NT2/D1 (cell line): ENCODE measurements at regions not wholly inside any gene's neighbourhood (a gene's known extent, or its start where the extent isn't known, plus 50 kb on each side); places are given as distances from the start of the nearest gene placed in this dataset.

Experiments used
- DNase-seq: peaks from one replicate; pipeline ENCODE4 v3.0.0-alpha.2; 2011; ENCODE audit warnings: low read depth, low spot score
- H3K27me3 ChIP-seq: 2 replicates; pipeline ENCODE4 v1.6.0; 2011; ENCODE audit warnings: mild to moderate bottlenecking; ENCODE audit not compliant: insufficient read length, insufficient read depth
- H3K36me3 ChIP-seq: 2 replicates; pipeline ENCODE4 v1.6.1; 2011; ENCODE audit warnings: mild to moderate bottlenecking, low read length, mixed read lengths; ENCODE audit not compliant: insufficient read depth, insufficient read length
- H3K4me1 ChIP-seq: 2 replicates; pipeline ENCODE4 v1.5.1; 2011; ENCODE audit not compliant: insufficient read depth, insufficient read length
- H3K4me3 ChIP-seq: 2 replicates; pipeline ENCODE4 v1.5.1; 2011; ENCODE audit warnings: low read depth; ENCODE audit not compliant: insufficient read length
- H3K9ac ChIP-seq: 2 replicates; pipeline ENCODE4 v1.6.0; 2011; ENCODE audit warnings: low read depth; ENCODE audit not compliant: insufficient read length
- H3K9me3 ChIP-seq: 2 replicates; pipeline ENCODE4 v1.5.1; 2011; ENCODE audit warnings: mild to moderate bottlenecking, low read length; ENCODE audit not compliant: insufficient read depth
- SUZ12 ChIP-seq: IDR thresholded peaks from 2 replicates; pipeline ENCODE4 v1.6.1; 2011; ENCODE audit not compliant: insufficient read length, insufficient read depth; ENCODE audit errors: extremely low read depth
- YY1 ChIP-seq: IDR thresholded peaks from 2 replicates; pipeline ENCODE4 v1.6.1; 2011; ENCODE audit not compliant: insufficient read length, insufficient read depth
- ZNF274 ChIP-seq: IDR thresholded peaks from 2 replicates; pipeline ENCODE4 v1.6.1; 2011; ENCODE audit warnings: mild to moderate bottlenecking, low read depth, low read length

DNA sequence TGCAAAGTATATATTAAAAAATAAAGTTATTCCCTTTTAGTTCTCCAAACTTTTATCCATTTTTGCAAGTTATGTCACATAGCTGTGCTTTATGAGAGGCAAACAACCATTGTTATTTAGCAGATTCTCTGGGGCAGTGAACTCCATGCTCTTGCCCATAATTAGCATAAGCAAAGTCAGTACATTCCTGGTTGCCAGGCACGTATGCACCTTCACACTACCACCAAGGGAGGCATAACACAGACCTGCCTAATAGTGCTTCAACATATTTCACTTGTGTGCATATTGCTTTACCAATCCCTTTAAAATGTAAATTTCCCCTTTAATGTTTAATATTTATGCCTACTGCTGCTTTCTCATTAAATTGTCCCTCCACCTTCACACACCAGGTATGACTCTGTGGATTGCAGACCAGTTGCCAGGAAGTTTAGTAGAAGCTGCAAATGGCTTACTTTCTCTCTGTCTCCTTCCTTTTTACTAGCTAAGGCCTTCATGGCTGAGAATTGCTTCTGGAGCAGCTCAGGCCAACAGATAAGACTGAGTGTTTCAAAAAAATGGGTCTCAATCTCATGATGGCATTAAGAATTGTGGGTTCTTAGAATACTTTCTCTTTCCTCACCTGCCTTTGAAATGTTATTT lies 388.2 kb downstream of the PRR16 start:
- Histone ChIP-seq H3K4me1 (no peaks in the 10 kb centered on the region), H3K36me3 (no peaks in the 10 kb centered on the region), H3K9ac (no peak overlapping the region), H3K27me3 (no peaks in the 10 kb centered on the region), H3K9me3 (no peaks in the 10 kb centered on the region), H3K4me3 (no peak overlapping the region)
- DNase-seq = peak; percentile 32
- TF ChIP-seq YY1 = no peak
- TF ChIP-seq ZNF274 = no peak
- no peak for TF ChIP-seq SUZ12

DNA sequence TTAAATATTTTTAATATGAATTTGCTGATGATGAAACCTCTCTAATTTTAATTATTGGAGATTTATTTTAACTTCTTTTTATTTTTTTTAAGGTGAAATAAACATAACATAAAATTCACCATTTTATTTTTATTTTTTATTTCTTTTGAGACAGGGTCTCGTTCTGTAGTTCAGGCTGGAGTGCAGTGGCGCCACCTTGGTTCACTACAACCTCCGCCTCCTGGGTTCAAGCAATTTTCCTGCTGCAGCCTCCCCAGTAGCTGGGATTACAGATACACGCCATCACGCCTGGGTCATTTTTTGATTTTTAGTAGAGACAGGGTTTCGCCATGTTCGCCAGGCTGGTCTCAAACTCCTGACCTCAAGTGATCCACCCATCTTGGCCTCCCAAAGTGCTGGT lies 402.9 kb downstream of the PRR16 start:
- DNase-seq = no peak
- no peak overlapping the region for H3K9ac ChIP-seq
- no peak overlapping the region for H3K4me3 ChIP-seq
- no peak for TF ChIP-seq ZNF274
- H3K4me1 ChIP-seq = no peaks in the 10 kb centered on the region
- no peaks in the 10 kb centered on the region for H3K9me3 ChIP-seq
- H3K36me3 ChIP-seq = no peaks in the 10 kb centered on the region
- H3K27me3 ChIP-seq = no peaks in the 10 kb centered on the region

DNA sequence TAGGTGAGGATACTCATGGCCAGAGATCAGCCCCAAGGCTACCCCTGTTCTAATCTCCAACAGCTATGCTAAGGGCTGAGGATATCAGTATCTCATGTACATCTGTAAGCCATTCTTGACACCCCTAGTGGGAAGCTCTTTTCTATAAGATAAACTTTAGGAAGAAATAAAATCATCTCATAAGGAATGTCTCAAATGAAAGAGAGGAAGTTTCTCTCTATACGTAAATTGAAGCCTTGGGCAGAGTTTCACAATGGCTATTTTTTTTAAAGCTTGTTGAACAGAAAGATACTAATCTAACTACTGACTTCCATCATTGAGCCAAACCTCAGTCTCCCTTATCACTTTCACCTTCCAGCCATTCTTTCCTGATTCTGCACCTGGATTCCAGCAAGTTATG lies 405.7 kb downstream of the PRR16 start:
- no peaks in the 10 kb centered on the region for H3K36me3 ChIP-seq
- H3K9ac ChIP-seq = no peak overlapping the region
- no peaks in the 10 kb centered on the region for H3K27me3 ChIP-seq
- TF ChIP-seq YY1 (no peak), ZNF274 (no peak), SUZ12 (no peak)
- no peaks in the 10 kb centered on the region for H3K9me3 ChIP-seq
- no peak for DNase-seq
- no peaks in the 10 kb centered on the region for H3K4me1 ChIP-seq
- no peak overlapping the region for H3K4me3 ChIP-seq

DNA sequence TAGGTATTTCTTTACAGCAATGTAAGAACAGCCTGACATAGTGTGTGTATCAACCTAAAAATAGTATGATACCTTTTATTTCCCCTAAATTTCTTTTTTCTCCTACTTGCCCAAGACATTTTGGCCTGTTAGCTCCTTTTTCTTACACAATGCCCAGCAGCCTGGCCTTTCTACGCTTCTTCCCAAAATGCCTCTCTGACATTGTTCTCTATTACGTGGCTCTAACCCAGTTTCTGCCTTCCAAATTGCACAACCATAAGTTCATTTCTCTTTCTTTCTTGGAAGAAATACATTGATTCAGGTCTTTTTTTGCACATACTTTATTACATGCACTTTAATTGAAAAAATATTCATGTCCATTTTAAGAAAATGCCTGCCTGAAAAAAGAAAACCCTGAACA lies 408.2 kb downstream of the PRR16 start:
- no peaks in the 10 kb centered on the region for H3K9me3 ChIP-seq
- H3K9ac ChIP-seq = no peak overlapping the region
- H3K4me3 ChIP-seq = no peak overlapping the region
- no peak for DNase-seq
- no peaks in the 10 kb centered on the region for H3K36me3 ChIP-seq
- TF ChIP-seq SUZ12 = no peak
- no peak for TF ChIP-seq ZNF274
- TF ChIP-seq YY1 = no peak
- H3K27me3 ChIP-seq = no peaks in the 10 kb centered on the region
- no peaks in the 10 kb centered on the region for H3K4me1 ChIP-seq

DNA sequence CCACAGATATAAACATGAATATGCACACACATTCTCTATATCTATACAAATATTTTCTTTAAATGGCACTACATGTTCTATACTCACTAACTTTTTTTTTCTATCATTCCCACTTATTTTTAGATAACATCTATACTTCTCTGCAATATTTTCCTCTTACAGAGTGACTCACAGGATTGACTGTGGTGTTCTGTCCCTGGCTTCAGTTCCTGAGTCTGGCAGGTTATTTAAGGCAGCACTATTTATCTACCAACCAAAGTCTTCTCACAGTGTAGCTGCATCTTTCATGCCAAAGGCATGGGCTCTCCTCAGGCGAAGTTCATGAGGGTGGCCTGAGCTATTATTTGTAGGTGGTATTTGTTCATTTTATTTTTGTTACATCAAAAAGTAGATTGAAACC lies 409.0 kb downstream of the PRR16 start:
- Histone ChIP-seq H3K27me3 (no peaks in the 10 kb centered on the region), H3K4me3 (no peak overlapping the region), H3K4me1 (no peaks in the 10 kb centered on the region), H3K36me3 (no peaks in the 10 kb centered on the region), H3K9ac (no peak overlapping the region), H3K9me3 (no peaks in the 10 kb centered on the region)
- TF ChIP-seq SUZ12 = no peak
- TF ChIP-seq YY1 = no peak
- no peak for TF ChIP-seq ZNF274
- DNase-seq = no peak

DNA sequence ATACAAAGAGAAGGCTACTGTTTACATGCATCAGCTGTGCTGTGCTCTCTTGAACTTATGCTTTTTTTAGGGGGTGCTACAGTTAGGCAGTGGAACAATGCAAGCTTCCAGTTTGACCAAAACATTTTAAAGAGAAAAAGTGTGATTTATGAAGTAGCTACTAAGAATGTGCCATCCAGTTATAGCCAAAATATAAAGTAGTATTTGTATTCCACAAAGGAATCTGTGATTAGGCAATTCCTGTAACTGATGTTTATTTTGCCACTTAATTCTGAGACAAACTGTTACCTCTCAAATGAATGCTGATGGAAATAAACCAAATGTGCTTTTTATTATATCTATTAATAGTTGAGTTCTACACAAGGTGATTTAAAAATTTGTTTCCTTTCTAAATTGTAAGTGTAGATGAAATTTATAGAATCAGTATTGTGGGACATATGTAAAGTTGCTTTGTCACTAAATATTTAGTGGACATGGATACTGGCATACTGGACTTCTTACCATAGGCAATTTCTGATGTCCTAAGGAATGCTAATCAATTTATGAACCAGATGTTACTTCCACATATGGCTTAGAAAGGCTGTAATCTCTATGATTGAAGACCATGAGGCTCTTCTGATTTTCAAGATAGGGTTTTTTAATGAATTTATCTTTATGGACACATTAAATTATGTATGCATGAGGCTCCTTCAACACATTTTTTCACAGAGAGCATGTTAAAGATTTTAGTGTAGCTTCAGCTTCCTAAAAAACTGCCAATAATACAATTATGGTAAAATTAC lies 410.2 kb downstream of the PRR16 start:
- H3K4me3 ChIP-seq = no peak overlapping the region
- no peaks in the 10 kb centered on the region for H3K36me3 ChIP-seq
- no peak for DNase-seq
- H3K27me3 ChIP-seq = no peaks in the 10 kb centered on the region
- no peaks in the 10 kb centered on the region for H3K4me1 ChIP-seq
- H3K9me3 ChIP-seq = no peaks in the 10 kb centered on the region
- TF ChIP-seq YY1 (no peak), SUZ12 (no peak), ZNF274 (no peak)
- H3K9ac ChIP-seq = no peak overlapping the region

DNA sequence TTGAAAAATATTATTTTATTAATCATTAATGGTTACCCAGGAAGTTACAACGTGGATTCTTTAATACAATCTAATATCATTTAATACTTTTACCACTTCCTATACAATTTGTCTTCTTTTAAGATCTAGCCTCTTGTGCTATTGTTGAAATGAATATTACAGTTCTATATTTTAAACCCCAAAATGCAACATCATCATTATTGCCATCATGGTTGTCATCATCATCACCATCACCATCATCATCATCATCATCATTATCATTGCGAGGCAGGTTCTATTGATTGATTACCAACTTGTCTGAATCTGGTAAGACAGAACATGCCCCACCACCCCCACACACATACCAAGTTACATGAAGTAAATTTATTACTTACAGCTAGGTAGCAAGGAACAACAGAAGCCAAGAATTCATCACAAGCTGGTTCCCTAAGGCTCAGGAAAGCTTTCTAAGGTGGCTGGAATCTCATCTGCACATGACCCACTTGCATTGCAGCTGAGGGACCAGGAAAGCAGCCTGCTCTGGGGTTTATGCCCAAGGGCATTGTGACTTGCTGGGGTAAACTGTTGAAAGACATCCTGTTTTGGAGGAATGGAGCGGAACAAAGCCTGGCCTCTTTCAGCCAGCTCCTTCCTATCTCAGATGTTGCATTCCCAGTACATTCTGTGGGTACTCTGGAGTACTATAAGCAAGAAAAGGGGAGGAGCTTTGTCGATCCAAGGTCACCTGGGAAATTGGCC lies 418.1 kb downstream of the PRR16 start:
- H3K4me3 ChIP-seq = no peak overlapping the region
- no peaks in the 10 kb centered on the region for H3K36me3 ChIP-seq
- H3K27me3 ChIP-seq = no peaks in the 10 kb centered on the region
- TF ChIP-seq SUZ12 (no peak), YY1 (no peak), ZNF274 (no peak)
- no peak for DNase-seq
- no peak overlapping the region for H3K9ac ChIP-seq
- no peaks in the 10 kb centered on the region for H3K9me3 ChIP-seq
- H3K4me1 ChIP-seq = no peaks in the 10 kb centered on the region
